Progenitor cell of endocrine pancreas (in vitro differentiated cells): ENCODE measurements at regions not wholly inside any gene's neighbourhood (a gene's known extent, or its start where the extent isn't known, plus 50 kb on each side); places are given as distances from the start of the nearest gene placed in this dataset.
"Not testable (repeated sequence)": the region's sequence is repeated elsewhere in the genome, so short reads cannot be mapped to it uniquely, and the experiment has no call there.

Experiments used
- DNase-seq: peaks from one replicate; pipeline ENCODE4 v3.0.0; 2021; ENCODE audit warnings: low spot score; ENCODE audit not compliant: unreplicated experiment
- H3K27ac Mint-ChIP-seq: 2 replicates; pipeline ENCODE4 v1.8.0; 2021; ENCODE audit warnings: mild to moderate bottlenecking, moderate library complexity, mixed read lengths
- H3K27me3 Mint-ChIP-seq: 2 replicates; pipeline ENCODE4 v1.8.0; 2021; ENCODE audit warnings: mixed read lengths
- H3K36me3 Mint-ChIP-seq: 2 replicates; pipeline ENCODE4 v1.8.0; 2022; ENCODE audit warnings: mixed read lengths; ENCODE audit not compliant: insufficient read depth
- H3K4me1 Mint-ChIP-seq: 2 replicates; pipeline ENCODE4 v1.8.0; 2021; ENCODE audit warnings: low read depth, mixed read lengths
- H3K4me3 Mint-ChIP-seq: 2 replicates; pipeline ENCODE4 v1.8.0; 2021; ENCODE audit warnings: low read depth, mild to moderate bottlenecking, moderate library complexity, mixed read lengths
- H3K9me3 Mint-ChIP-seq: 2 replicates; pipeline ENCODE4 v1.8.0; 2021; ENCODE audit warnings: low read depth, mixed read lengths
- TF ChIP-seq, protein P1 (sequence below): fragments of 200-600 bp; sonication (generic); IDR thresholded peaks from one replicate; pipeline ENCODE4 v1.5.0; 2021; ENCODE audit warnings: antibody characterized with exemption, mild to moderate bottlenecking; ENCODE audit not compliant: unreplicated experiment

GRCh38 chr18:35856178-35856577, 116.3 kb upstream of the RMP24 start:
- Mint-ChIP-seq H3K27ac (no peak overlapping the region), H3K9me3 (peaks cover 6% of the 10 kb centered on the region), H3K27me3 (peaks cover 8% of the 10 kb centered on the region), H3K36me3 (peaks cover 2% of the 10 kb centered on the region), H3K4me1 (peaks cover 2% of the 10 kb centered on the region), H3K4me3 (no peak overlapping the region)
- TF ChIP-seq, protein P1, sequence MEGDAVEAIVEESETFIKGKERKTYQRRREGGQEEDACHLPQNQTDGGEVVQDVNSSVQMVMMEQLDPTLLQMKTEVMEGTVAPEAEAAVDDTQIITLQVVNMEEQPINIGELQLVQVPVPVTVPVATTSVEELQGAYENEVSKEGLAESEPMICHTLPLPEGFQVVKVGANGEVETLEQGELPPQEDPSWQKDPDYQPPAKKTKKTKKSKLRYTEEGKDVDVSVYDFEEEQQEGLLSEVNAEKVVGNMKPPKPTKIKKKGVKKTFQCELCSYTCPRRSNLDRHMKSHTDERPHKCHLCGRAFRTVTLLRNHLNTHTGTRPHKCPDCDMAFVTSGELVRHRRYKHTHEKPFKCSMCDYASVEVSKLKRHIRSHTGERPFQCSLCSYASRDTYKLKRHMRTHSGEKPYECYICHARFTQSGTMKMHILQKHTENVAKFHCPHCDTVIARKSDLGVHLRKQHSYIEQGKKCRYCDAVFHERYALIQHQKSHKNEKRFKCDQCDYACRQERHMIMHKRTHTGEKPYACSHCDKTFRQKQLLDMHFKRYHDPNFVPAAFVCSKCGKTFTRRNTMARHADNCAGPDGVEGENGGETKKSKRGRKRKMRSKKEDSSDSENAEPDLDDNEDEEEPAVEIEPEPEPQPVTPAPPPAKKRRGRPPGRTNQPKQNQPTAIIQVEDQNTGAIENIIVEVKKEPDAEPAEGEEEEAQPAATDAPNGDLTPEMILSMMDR = no peak
- no peak for DNase-seq

GRCh38 chr18:35856721-35857120, 115.8 kb upstream of the RMP24 start:
- H3K4me3 Mint-ChIP-seq, H3K9me3 Mint-ChIP-seq, H3K36me3 Mint-ChIP-seq, H3K4me1 Mint-ChIP-seq, H3K27me3 Mint-ChIP-seq, DNase-seq, H3K27ac Mint-ChIP-seq: not testable (repeated sequence)

- not testable (repeated sequence) for H3K36me3 Mint-ChIP-seq, H3K4me1 Mint-ChIP-seq, H3K9me3 Mint-ChIP-seq, H3K27ac Mint-ChIP-seq, DNase-seq, H3K4me3 Mint-ChIP-seq, H3K27me3 Mint-ChIP-seq
Observed at GRCh38 chr18:35857581-35857980, 114.9 kb upstream of the RMP24 start.

DNA sequence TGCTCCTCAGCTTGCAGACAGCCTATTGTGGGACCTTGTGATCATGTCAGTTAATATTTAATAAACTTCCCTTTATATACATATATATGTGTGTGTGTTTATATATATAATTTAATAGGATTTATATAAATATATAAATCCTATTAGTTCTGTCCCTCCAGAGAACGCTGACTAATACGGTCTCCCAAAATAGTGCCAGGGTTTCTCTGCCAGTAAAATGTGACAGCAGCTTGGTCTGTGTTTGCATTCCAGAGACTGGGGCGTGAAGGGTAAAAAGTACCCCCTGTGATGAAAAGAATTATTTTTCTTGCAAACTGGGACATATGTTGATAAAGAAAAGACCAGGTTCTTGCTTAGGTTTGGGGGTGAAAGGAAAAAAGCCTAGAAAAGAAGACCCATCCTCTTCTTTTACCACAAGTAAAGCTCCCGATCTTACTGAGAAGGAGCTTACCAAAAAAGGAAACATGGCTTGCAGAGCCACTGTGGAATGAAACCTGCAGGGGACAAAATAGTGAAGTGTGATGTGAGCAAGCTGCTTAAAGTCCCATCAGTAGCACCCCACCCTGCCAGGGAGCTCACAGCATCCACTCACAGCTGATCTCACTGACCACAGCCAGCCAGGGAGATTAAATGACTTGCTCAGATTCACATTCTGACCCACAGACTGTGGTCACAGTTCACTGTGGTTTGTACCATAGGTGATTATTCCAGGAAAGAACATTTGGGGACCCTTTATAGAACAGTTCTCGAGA, 110.9 kb upstream of the RMP24 start:
- Mint-ChIP-seq H3K9me3 (peaks cover 2% of the 10 kb centered on the region), H3K4me1 (peaks cover 8% of the 10 kb centered on the region), H3K36me3 (no peaks in the 10 kb centered on the region), H3K4me3 (no peak overlapping the region), H3K27me3 (no peaks in the 10 kb centered on the region), H3K27ac (peak overlapping the region; percentile 50)
- DNase-seq = no peak
- TF ChIP-seq, protein P1 = no peak

DNA sequence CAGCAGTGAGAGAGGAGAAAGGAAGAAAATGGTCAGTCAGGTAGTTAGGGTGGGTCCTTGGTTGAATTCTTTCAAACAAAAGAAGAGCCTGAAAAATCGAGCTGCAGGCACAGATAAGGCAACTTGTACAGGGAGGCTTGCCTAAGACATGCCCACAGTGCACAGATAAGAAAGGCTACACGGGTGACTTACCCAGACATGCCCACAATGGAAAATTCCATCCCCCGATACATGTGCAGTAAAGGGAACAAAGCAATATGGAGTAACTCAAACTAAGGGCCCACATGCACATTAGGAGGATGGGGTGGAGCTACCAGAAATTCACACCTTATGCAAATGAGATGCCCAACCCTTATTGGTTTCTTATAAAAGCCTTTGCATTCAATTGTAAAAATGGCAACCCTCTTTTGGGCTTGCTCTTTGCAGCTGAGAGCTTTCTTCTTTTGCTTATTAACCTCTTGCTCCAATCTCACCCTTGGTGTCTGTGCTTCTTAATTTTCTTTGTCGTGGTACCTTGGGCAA, 110.3 kb upstream of the RMP24 start:
- Mint-ChIP-seq H3K27me3 (no peaks in the 10 kb centered on the region), H3K9me3 (no peaks in the 10 kb centered on the region), H3K4me1 (peaks cover 8% of the 10 kb centered on the region), H3K4me3 (no peak overlapping the region), H3K36me3 (no peaks in the 10 kb centered on the region), H3K27ac (peak overlapping the region; percentile 50)
- TF ChIP-seq, protein P1 = no peak
- no peak for DNase-seq

DNA sequence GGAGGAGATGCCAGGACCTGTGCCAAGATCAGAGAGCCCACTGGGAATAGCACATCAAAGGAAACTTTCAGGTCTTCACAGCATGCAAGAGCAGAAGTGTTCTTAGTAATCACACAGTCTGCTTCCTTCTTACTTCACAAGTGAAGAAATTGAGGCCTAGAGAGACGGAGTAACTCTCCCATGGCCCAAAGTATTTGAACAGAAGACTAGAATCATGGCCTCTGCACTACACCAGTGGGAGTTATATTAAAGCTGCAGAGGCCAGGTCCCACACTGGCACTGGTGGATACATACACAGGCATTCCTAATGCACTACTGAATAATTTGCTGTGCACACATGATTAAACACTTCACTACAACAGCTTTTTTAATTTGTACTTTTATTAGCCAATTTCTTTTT, 107.6 kb upstream of the RMP24 start:
- peaks cover 8% of the 10 kb centered on the region for H3K4me1 Mint-ChIP-seq
- no peaks in the 10 kb centered on the region for H3K9me3 Mint-ChIP-seq
- no peaks in the 10 kb centered on the region for H3K36me3 Mint-ChIP-seq
- no peaks in the 10 kb centered on the region for H3K27me3 Mint-ChIP-seq
- no peak for DNase-seq
- H3K4me3 Mint-ChIP-seq = no peak overlapping the region
- TF ChIP-seq, protein P1 = no peak
- no peak overlapping the region for H3K27ac Mint-ChIP-seq
